ENCODE measurements at regions not wholly inside any gene's neighbourhood (a gene's known extent, or its start where the extent isn't known, plus 50 kb on each side); places are given as distances from the start of the nearest gene placed in this dataset.

- H3K4me3 ChIP-seq: no peak overlapping the region
- no peak overlapping the region for H3K27ac ChIP-seq
- 71 to 83% methylated on average over 2 to 5 of the region's 17 CpGs for WGBS, 2 donors (ENCODE audit: low coverage in 1 of 2)
- peaks cover 0 to 3% (median 0%) of the 10 kb centered on the region in 3 donors for H3K4me1 ChIP-seq
- H3K9me3 ChIP-seq: peaks cover 0 to 35% (median 0%) of the 10 kb centered on the region in 3 donors
- TF ChIP-seq POLR2AphosphoS5 (IDR thresholded peaks at IDR 0.05): no peak
- H3K36me3 ChIP-seq: no peaks in the 10 kb centered on the region
- ATAC-seq: no peak
- H3K27me3 ChIP-seq: peaks cover 47% of the 10 kb centered on the region
These were observed 133.9 kb downstream of the DNAJB6 start for GRCh38 chr7:157470701-157471131.

GRCh38 chr7:157471259-157472125, 134.7 kb downstream of the DNAJB6 start:
- H3K4me1 ChIP-seq: no peaks in the 10 kb centered on the region
- peaks cover 40% of the 10 kb centered on the region for H3K27me3 ChIP-seq
- no peaks in the 10 kb centered on the region for H3K36me3 ChIP-seq
- WGBS, 2 donors (ENCODE audit: low coverage in 1 of 2): 50 to 53% methylated on average over 3 of the region's 11 CpGs
- no peak for ATAC-seq
- no peak overlapping the region for H3K27ac ChIP-seq
- no peak overlapping the region for H3K4me3 ChIP-seq
- no peak for TF ChIP-seq POLR2A (IDR thresholded peaks at IDR 0.05)
- no peak for TF ChIP-seq EP300 (IDR thresholded peaks at IDR 0.05)
- TF ChIP-seq CTCF (IDR thresholded peaks at IDR 0.05): no peak
- TF ChIP-seq POLR2AphosphoS5 (IDR thresholded peaks at IDR 0.05): no peak
- H3K9me3 ChIP-seq: peaks cover 0 to 35% (median 0%) of the 10 kb centered on the region in 3 donors

- Histone ChIP-seq H3K27me3 (peaks cover 30% of the 10 kb centered on the region), H3K4me1 (no peaks in the 10 kb centered on the region), H3K4me3 (no peak overlapping the region), H3K9me3 (peaks cover 0 to 35% (median 0%) of the 10 kb centered on the region in 3 donors), H3K36me3 (no peaks in the 10 kb centered on the region), H3K27ac (no peak overlapping the region)
- 78 to 82% methylated on average over 2 to 3 of the region's 10 CpGs for WGBS, 2 donors (ENCODE audit: low coverage in 1 of 2)
- ATAC-seq: no peak
- TF ChIP-seq POLR2A (IDR thresholded peaks at IDR 0.05) (no peak), EP300 (IDR thresholded peaks at IDR 0.05) (no peak), POLR2AphosphoS5 (IDR thresholded peaks at IDR 0.05) (no peak), CTCF (IDR thresholded peaks at IDR 0.05) (no peak)
These were observed 135.7 kb downstream of the DNAJB6 start for GRCh38 chr7:157472311-157473050.

GRCh38 chr7:157473051-157473569, 136.3 kb downstream of the DNAJB6 start:
- TF ChIP-seq POLR2A (IDR thresholded peaks at IDR 0.05): no peak
- TF ChIP-seq CTCF (IDR thresholded peaks at IDR 0.05): no peak
- TF ChIP-seq POLR2AphosphoS5 (IDR thresholded peaks at IDR 0.05): no peak
- no peak for TF ChIP-seq EP300 (IDR thresholded peaks at IDR 0.05)
- no peak for ATAC-seq
- Histone ChIP-seq H3K4me1 (no peaks in the 10 kb centered on the region), H3K27me3 (peaks cover 27% of the 10 kb centered on the region), H3K4me3 (no peak overlapping the region), H3K9me3 (peaks cover 0 to 35% (median 0%) of the 10 kb centered on the region in 3 donors), H3K27ac (no peak overlapping the region), H3K36me3 (no peaks in the 10 kb centered on the region)
- 69 to 82% methylated on average over 1 to 4 of the region's 4 CpGs for WGBS, 2 donors (ENCODE audit: low coverage in 1 of 2)

- no peaks in the 10 kb centered on the region for H3K4me1 ChIP-seq
- H3K4me3 ChIP-seq: no peak overlapping the region
- WGBS, 2 donors (ENCODE audit: low coverage in 1 of 2): 44 to 71% methylated on average over 1 to 7 of the region's 12 CpGs
- TF ChIP-seq CTCF (IDR thresholded peaks at IDR 0.05): no peak
- no peak for TF ChIP-seq EP300 (IDR thresholded peaks at IDR 0.05)
- no peak for TF ChIP-seq POLR2AphosphoS5 (IDR thresholded peaks at IDR 0.05)
- TF ChIP-seq POLR2A (IDR thresholded peaks at IDR 0.05): no peak
- H3K27ac ChIP-seq: no peak overlapping the region
- peaks cover 0 to 35% (median 0%) of the 10 kb centered on the region in 3 donors for H3K9me3 ChIP-seq
- ATAC-seq: no peak
- H3K36me3 ChIP-seq: no peaks in the 10 kb centered on the region
- H3K27me3 ChIP-seq: peaks cover 11% of the 10 kb centered on the region
These were observed 137.9 kb downstream of the DNAJB6 start for GRCh38 chr7:157474685-157475084.

All from gastroesophageal sphincter (tissue), 4 donors.